ENCODE measurements at regions not wholly inside any gene's neighbourhood (a gene's known extent, or its start where the extent isn't known, plus 50 kb on each side); places are given as distances from the start of the nearest gene placed in this dataset.

DNA sequence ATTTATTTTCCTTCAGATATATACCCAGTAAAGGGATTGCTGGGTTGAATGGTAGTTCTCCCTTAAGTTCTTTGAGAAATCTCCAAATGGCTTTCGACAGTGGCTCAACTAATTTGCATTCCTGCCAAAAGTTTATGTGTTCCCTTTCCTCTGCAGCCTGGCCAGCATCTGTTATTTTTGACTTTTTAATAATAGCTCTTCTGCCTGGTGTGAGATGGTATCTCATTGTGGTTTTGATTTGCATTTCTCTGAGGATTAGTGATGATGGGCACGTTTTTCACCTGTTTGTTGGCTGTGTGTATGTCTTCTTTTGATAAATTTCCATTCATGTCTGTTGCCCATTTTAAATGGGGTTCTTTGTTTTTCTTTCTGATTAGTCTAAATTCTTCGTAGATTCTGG lies 375.2 kb downstream of the UBE2NL start:
- H3K4me3 ChIP-seq (ENCODE audit: low read depth, low read length), result no peak overlapping the region
- TF ChIP-seq, protein P1, sequence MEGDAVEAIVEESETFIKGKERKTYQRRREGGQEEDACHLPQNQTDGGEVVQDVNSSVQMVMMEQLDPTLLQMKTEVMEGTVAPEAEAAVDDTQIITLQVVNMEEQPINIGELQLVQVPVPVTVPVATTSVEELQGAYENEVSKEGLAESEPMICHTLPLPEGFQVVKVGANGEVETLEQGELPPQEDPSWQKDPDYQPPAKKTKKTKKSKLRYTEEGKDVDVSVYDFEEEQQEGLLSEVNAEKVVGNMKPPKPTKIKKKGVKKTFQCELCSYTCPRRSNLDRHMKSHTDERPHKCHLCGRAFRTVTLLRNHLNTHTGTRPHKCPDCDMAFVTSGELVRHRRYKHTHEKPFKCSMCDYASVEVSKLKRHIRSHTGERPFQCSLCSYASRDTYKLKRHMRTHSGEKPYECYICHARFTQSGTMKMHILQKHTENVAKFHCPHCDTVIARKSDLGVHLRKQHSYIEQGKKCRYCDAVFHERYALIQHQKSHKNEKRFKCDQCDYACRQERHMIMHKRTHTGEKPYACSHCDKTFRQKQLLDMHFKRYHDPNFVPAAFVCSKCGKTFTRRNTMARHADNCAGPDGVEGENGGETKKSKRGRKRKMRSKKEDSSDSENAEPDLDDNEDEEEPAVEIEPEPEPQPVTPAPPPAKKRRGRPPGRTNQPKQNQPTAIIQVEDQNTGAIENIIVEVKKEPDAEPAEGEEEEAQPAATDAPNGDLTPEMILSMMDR (IDR thresholded peaks at IDR 0.05; ENCODE audit: low read depth, low read length, missing control alignments), result no peak
- DNase-seq (ENCODE audit: low read depth), result no peak
- in situ Hi-C loops (cut with HindIII; ENCODE audit: low sequenced_read_pairs), result no loop called here

GRCh38 chrX:144265641-144266040 lies 381.8 kb downstream of the UBE2NL start:
- in situ Hi-C loops (cut with HindIII; ENCODE audit: low sequenced_read_pairs), result no loop called here
- no peak overlapping the region for H3K4me3 ChIP-seq (ENCODE audit: low read depth, low read length)
- TF ChIP-seq, protein P1 (IDR thresholded peaks at IDR 0.05; ENCODE audit: low read depth, low read length, missing control alignments), result no peak
- DNase-seq (ENCODE audit: low read depth), result no peak

GRCh38 chrX:144275367-144275766 lies 391.5 kb downstream of the UBE2NL start:
- H3K4me3 ChIP-seq (ENCODE audit: low read depth, low read length), result no peak overlapping the region
- no peak for DNase-seq (ENCODE audit: low read depth)
- TF ChIP-seq, protein P1 (IDR thresholded peaks at IDR 0.05; ENCODE audit: low read depth, low read length, missing control alignments), result no peak
- in situ Hi-C loops (cut with HindIII; ENCODE audit: low sequenced_read_pairs), result no loop called here

DNA sequence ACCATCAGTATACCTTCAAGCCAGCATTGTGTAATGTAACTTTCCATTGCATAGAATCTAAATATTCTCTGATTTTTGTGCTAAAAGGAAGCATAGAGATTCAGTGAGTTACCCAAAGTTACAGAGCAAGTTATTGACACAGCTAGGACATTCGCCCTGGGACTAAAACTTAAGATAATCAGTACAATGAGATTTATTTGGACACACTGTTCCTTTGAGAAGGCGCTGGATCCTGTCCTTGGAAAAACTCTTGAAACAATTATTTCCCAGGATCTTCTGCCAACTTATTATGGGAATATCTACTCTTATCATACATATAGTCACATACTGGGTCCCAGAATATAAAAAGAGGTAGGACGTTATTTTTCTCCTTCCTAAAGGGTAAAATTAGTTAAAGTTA lies 392.0 kb downstream of the UBE2NL start:
- TF ChIP-seq, protein P1 (IDR thresholded peaks at IDR 0.05; ENCODE audit: low read depth, low read length, missing control alignments), result no peak
- in situ Hi-C loops (cut with HindIII; ENCODE audit: low sequenced_read_pairs), result no loop called here
- no peak for DNase-seq (ENCODE audit: low read depth)

GRCh38 chrX:144293229-144293628 lies 409.4 kb downstream of the UBE2NL start:
- in situ Hi-C loops (cut with HindIII; ENCODE audit: low sequenced_read_pairs), result no loop called here
- DNase-seq (ENCODE audit: low read depth), result no peak
- H3K4me3 ChIP-seq (ENCODE audit: low read depth, low read length), result no peak overlapping the region
- TF ChIP-seq, protein P1 (IDR thresholded peaks at IDR 0.05; ENCODE audit: low read depth, low read length, missing control alignments), result no peak

More for the DNA sequence above, 392.0 kb downstream of the UBE2NL start:
- H3K4me3 ChIP-seq (ENCODE audit: low read depth, low read length), result no peak overlapping the region

DNA sequence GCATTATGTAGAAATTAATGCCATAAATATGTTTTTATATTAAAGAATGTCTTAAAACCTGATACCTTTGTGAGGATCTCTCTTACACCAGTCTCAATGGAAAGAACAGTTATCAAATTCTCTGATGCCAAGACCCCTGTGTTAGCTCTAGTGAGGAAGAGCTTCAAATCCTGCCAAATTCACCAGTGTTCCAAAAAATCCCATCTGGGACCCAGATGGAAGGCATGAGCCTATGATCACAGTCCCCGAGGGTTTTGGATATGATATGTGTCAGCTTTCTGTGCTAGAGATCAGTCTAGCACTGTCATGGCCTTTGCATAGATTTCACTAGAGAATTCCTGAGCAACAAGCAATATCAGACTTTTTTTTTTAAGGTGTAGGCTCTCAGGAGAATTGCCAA lies 412.1 kb downstream of the UBE2NL start:
- H3K4me3 ChIP-seq (ENCODE audit: low read depth, low read length), result no peak overlapping the region
- DNase-seq (ENCODE audit: low read depth), result no peak
- TF ChIP-seq, protein P1 (IDR thresholded peaks at IDR 0.05; ENCODE audit: low read depth, low read length, missing control alignments), result no peak
- in situ Hi-C loops (cut with HindIII; ENCODE audit: low sequenced_read_pairs), result no loop called here

DNA sequence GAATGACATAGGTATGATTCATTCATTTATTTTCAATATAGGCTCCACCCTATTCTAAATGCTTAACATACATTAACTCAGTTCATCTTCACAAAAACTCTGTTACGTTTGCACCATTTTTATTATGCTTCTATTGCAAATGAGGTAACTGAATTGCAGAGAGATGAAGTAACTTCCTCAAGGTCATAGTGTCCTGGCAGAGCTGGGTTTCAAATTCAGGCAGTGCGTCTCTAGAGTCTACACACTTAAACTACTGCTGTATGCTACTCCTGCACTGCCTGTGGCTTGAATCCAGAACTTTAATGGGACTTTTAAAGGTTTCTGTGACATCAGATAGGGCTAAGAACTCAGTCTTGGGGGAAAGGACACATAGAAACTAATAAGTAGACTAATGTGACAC lies 413.4 kb downstream of the UBE2NL start:
- in situ Hi-C loops (cut with HindIII; ENCODE audit: low sequenced_read_pairs), result no loop called here
- no peak for DNase-seq (ENCODE audit: low read depth)
- H3K4me3 ChIP-seq (ENCODE audit: low read depth, low read length), result no peak overlapping the region
- TF ChIP-seq, protein P1 (IDR thresholded peaks at IDR 0.05; ENCODE audit: low read depth, low read length, missing control alignments), result no peak

All from astrocyte of the cerebellum (primary cell).